Astrocyte of the spinal cord (primary cell): ENCODE measurements at regions not wholly inside any gene's neighbourhood (a gene's known extent, or its start where the extent isn't known, plus 50 kb on each side); places are given as distances from the start of the nearest gene placed in this dataset.

Experiments used
- DNase-seq: peaks from one replicate; pipeline ENCODE4 v3.0.0; 2011; ENCODE audit warnings: low read depth, low spot score
- H3K4me3 ChIP-seq: 2 replicates; pipeline ENCODE4 v1.5.1; 2011; ENCODE audit warnings: low read depth, mild to moderate bottlenecking, low read length, moderate library complexity
- in situ Hi-C: cut with HindIII; loops from 2 replicates; pipeline ENCODE4 v1.10.0; 2017; ENCODE audit warnings: low sequenced_read_pairs
- TF ChIP-seq, protein P1 (sequence below): IDR thresholded peaks from 2 replicates; pipeline ENCODE4 v1.5.1; 2012; ENCODE audit warnings: low read depth, mild to moderate bottlenecking, low read length, inconsistent platforms

DNA sequence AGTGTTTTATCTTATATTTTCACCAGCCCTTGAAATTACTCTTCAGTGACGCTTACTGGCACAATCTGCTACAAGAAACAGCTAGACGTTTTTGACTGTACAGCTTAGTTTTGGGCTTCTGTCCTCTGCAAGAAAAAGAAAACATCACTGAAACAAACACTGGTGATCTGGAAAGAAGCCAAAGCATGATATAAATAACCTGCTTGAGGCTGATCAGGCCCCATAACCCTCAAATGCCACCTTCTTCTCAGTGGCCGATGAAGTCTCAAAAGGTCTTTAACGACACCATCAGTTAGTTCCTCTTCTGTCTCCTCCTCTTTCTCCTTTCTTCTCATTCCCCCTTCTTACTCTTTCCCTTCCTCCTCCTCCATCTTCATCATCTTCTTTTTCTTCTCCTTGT, 942.3 kb upstream of the TMEM132C start:
- in situ Hi-C loops, result no loop called here
- DNase-seq, result no peak
- H3K4me3 ChIP-seq, result no peak overlapping the region
- TF ChIP-seq, protein P1, sequence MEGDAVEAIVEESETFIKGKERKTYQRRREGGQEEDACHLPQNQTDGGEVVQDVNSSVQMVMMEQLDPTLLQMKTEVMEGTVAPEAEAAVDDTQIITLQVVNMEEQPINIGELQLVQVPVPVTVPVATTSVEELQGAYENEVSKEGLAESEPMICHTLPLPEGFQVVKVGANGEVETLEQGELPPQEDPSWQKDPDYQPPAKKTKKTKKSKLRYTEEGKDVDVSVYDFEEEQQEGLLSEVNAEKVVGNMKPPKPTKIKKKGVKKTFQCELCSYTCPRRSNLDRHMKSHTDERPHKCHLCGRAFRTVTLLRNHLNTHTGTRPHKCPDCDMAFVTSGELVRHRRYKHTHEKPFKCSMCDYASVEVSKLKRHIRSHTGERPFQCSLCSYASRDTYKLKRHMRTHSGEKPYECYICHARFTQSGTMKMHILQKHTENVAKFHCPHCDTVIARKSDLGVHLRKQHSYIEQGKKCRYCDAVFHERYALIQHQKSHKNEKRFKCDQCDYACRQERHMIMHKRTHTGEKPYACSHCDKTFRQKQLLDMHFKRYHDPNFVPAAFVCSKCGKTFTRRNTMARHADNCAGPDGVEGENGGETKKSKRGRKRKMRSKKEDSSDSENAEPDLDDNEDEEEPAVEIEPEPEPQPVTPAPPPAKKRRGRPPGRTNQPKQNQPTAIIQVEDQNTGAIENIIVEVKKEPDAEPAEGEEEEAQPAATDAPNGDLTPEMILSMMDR, result no peak

DNA sequence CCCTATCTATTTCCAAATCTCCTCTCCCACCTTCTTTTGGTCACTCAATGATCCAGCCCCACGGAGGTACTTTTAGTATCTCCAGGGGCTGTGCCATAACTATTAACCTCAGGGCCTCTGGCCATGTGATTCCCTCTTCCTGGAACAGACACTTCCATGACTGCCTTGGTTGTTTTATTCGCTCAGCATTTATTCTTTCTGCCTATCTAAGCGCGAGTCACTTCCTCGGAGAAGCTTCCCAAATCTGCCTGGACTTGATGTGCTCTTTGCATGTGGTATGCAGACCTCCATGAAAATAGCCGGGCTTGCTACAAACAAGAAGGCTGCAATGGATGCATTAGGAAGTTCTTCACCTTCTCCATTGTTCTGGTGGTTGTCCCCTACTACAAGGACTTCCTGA, 939.0 kb upstream of the TMEM132C start:
- no peak overlapping the region for H3K4me3 ChIP-seq
- DNase-seq, result no peak
- in situ Hi-C loops, result no loop called here
- TF ChIP-seq, protein P1, result no peak

DNA sequence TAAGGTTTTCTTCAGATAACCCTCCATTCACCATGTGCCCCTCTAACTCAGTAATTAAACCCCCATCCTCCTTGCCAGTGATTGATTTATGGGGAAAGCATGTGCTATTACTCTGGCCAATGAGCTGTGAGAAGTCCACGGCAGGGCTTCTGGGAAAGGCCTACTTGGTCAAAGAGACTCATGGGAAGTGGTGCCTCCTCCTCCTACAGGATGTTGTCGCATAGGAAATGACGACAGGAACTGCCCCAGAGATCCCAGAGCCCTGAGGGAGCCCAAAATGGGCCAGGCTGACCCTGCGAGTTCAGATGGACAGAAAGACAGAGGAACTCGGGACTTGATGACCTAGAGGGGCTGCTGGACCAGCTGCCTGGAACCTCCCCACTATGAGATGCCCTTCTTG, 938.1 kb upstream of the TMEM132C start:
- in situ Hi-C loops, result no loop called here
- TF ChIP-seq, protein P1, result no peak
- H3K4me3 ChIP-seq, result no peak overlapping the region
- DNase-seq, result no peak

DNA sequence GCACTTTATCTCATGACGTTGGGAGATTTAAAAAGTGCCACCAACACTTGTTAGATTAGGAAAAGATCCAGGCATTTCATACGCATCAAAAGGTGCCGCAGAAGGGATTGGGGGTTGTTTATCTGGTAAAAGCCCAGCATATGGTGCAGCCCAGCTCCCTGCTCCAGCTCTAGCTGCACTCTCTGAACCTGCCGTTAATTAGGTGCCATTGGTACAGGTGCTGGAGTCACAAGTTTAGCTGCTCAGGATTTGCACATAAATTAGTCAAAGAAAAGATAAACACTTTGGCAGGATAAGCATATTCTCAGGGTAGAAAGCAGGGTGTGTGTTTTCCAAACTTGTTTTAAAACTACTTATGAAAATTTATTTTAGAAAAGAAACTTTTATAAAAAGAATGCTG, 932.6 kb upstream of the TMEM132C start:
- DNase-seq, result no peak
- H3K4me3 ChIP-seq, result no peak overlapping the region
- TF ChIP-seq, protein P1, result no peak
- in situ Hi-C loops, result no loop called here

DNA sequence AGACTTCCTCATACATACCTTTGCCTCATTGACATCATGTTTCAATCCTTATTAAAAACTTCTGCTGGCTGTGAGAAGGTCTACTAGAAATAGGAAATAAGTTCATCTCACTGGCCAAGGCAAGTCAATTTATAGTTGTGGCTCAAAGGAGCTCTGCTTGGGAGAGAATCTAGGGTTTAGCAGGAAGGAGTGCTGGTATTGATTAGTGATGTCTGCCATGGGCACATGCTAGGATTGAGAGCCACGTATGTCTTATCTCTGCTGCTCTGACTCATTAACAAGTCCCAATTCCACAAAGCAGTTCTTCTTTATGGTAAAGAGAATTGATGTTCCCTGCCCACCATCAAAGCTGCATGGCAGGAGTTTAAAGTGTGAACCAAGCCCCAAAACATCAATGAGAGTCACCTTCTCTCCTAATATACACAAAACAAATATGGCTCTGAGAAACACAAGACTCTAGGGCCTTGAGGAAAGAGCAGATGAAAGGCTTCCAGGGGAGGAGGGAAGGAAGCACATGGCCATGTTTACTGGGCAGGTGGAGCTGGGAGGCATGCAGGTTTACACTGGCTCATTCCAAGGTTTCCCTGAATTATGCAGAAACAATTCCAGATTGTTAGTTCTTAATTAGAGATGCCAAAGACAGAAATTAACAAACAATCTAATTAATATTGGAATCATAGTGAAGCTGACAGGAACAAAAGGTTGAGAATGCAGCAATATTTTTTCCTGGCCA, 931.9 kb upstream of the TMEM132C start:
- H3K4me3 ChIP-seq, result no peak overlapping the region
- DNase-seq, result no peak
- TF ChIP-seq, protein P1, result no peak
- in situ Hi-C loops, result no loop called here

DNA sequence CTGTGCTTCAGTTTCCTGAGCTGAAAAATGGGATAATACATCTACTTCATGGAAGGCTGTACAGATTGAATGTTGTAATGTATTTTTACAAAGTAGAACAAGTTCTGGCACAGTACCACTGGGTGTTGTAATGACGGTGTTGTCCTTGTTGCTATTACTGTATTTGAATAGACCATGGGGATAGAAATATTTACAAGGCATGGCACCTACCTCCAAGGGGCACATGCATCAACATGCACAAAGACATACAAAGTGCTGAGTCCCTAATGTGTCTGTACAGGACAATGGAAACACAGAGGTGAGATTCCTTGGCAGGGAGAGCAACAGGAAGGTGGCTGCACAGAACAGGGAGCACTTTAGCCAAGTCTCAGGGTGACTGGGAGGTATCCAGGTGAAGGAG, 930.6 kb upstream of the TMEM132C start:
- in situ Hi-C loops, result no loop called here
- TF ChIP-seq, protein P1, result no peak

More for the DNA sequence above, 930.6 kb upstream of the TMEM132C start:
- H3K4me3 ChIP-seq, result no peak overlapping the region
- no peak for DNase-seq
